HUES6 (cell line): ENCODE measurements at regions not wholly inside any gene's neighbourhood (a gene's known extent, or its start where the extent isn't known, plus 50 kb on each side); places are given as distances from the start of the nearest gene placed in this dataset.

ENCODE experiments used
- H3K27ac ChIP-seq: 2 replicates; pipeline ENCODE4 v1.7.0; 2013; ENCODE audit warnings: low read depth, mild to moderate bottlenecking, low read length, inconsistent platforms
- H3K27me3 ChIP-seq: 2 replicates; pipeline ENCODE4 v1.6.1; 2013; ENCODE audit warnings: low read length; ENCODE audit not compliant: control insufficient read depth, insufficient read depth
- H3K36me3 ChIP-seq: 2 replicates; pipeline ENCODE4 v1.6.1; 2013; ENCODE audit warnings: low read length; ENCODE audit not compliant: control insufficient read depth, insufficient read depth
- H3K4me1 ChIP-seq: 2 replicates; pipeline ENCODE4 v1.6.1; 2013; ENCODE audit warnings: low read length; ENCODE audit not compliant: control insufficient read depth, insufficient read depth
- H3K4me3 ChIP-seq: 2 replicates; pipeline ENCODE4 v1.5.1; 2013; ENCODE audit warnings: low read depth, low read length
- H3K9ac ChIP-seq: one replicate; pipeline ENCODE4 v1.6.1; 2013; ENCODE audit warnings: mild to moderate bottlenecking, low read length
- H3K9me3 ChIP-seq: 2 replicates; pipeline ENCODE4 v1.6.1; 2013; ENCODE audit warnings: low read depth, low read length; ENCODE audit not compliant: control insufficient read depth, insufficient read depth

- H3K4me1 ChIP-seq = peaks cover 25% of the 10 kb centered on the region
- H3K27ac ChIP-seq = no peak overlapping the region
- no peaks in the 10 kb centered on the region for H3K9me3 ChIP-seq
- H3K9ac ChIP-seq = no peak overlapping the region
- no peak overlapping the region for H3K4me3 ChIP-seq
- H3K27me3 ChIP-seq = no peaks in the 10 kb centered on the region
- H3K36me3 ChIP-seq = no peaks in the 10 kb centered on the region
Measured at GRCh38 chr22:49540084-49540912, 287.4 kb downstream of the BRD1 start.

GRCh38 chr22:49538006-49538405 lies 289.7 kb downstream of the BRD1 start:
- H3K4me1 ChIP-seq = peaks cover 31% of the 10 kb centered on the region
- no peak overlapping the region for H3K27ac ChIP-seq
- no peak overlapping the region for H3K4me3 ChIP-seq
- H3K9ac ChIP-seq = no peak overlapping the region
- H3K9me3 ChIP-seq = no peaks in the 10 kb centered on the region
- H3K27me3 ChIP-seq = no peaks in the 10 kb centered on the region
- no peaks in the 10 kb centered on the region for H3K36me3 ChIP-seq

DNA sequence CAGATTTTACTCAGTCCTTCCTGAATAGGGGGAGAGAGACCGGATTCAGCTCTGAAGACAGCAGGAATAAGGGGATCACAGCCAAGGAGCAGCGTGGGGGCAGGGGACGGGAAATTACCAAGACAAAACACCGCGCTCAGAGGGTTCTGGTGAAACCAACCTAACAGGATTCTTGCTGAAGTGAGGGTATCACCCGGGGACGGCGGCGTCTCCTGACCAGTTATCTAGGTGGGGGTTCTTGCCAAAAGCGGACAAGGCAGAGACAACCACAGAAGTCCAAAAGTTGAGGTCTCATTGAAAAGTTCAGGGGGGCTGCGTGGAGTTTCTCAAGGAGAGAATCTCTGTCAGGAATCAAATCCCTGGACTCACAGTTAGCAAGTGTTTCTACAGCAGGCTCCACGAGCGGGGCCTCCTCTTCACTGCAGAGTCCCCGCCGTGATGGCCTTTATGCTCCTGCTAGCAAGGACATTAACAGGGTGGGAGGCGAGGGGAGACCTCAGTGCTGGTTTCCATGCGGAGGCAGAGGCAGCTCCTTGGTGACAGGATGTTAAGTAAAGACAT lies 291.0 kb downstream of the BRD1 start:
- H3K27ac ChIP-seq = peak overlapping the region; percentile 95
- no peaks in the 10 kb centered on the region for H3K27me3 ChIP-seq
- H3K36me3 ChIP-seq = no peaks in the 10 kb centered on the region
- peaks cover 31% of the 10 kb centered on the region for H3K4me1 ChIP-seq
- H3K4me3 ChIP-seq = peak overlapping the region; percentile 44
- peak overlapping the region; percentile 62 for H3K9ac ChIP-seq
- H3K9me3 ChIP-seq = no peaks in the 10 kb centered on the region

- Histone ChIP-seq H3K9ac (no peak overlapping the region), H3K36me3 (no peaks in the 10 kb centered on the region), H3K9me3 (no peaks in the 10 kb centered on the region), H3K27me3 (no peaks in the 10 kb centered on the region), H3K4me3 (no peak overlapping the region), H3K27ac (peak overlapping the region; percentile 95; the same call in 1 of the 2 replicates), H3K4me1 (peaks cover 31% of the 10 kb centered on the region)
Measured at GRCh38 chr22:49535527-49536125, 292.0 kb downstream of the BRD1 start.

- no peak overlapping the region for H3K4me3 ChIP-seq
- peaks cover 31% of the 10 kb centered on the region for H3K4me1 ChIP-seq
- no peak overlapping the region for H3K9ac ChIP-seq
- H3K27ac ChIP-seq = peak overlapping the region; percentile 95; the same call in 1 of the 2 replicates
- no peaks in the 10 kb centered on the region for H3K36me3 ChIP-seq
- H3K9me3 ChIP-seq = no peaks in the 10 kb centered on the region
- no peaks in the 10 kb centered on the region for H3K27me3 ChIP-seq
Measured at GRCh38 chr22:49535126-49535525, 292.5 kb downstream of the BRD1 start.

- Histone ChIP-seq H3K27ac (no peak overlapping the region), H3K36me3 (no peaks in the 10 kb centered on the region), H3K27me3 (no peaks in the 10 kb centered on the region), H3K4me3 (no peak overlapping the region), H3K9me3 (no peaks in the 10 kb centered on the region), H3K4me1 (peaks cover 31% of the 10 kb centered on the region), H3K9ac (no peak overlapping the region)
Measured at GRCh38 chr22:49534386-49534785, 293.3 kb downstream of the BRD1 start.

DNA sequence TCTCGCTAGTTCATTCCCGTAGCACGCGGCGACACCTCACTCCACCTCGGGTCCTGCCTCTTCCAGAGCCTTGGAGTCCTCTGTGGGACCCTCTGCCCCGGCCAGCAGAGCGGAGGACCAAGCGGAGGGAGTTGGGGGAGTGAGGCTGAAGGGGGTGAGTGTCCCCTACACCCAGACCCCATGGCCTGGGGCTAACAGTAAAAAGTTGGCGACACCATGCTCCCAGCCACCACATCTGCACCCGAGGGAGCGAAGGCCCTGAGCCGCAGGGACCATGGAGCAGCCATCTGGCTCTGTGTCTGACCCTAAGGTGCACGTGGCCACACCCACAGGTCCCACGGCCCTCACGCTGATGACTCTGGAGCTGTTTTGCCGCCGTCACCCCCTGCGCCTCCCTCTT lies 293.8 kb downstream of the BRD1 start:
- peaks cover 31% of the 10 kb centered on the region for H3K4me1 ChIP-seq
- H3K9ac ChIP-seq = no peak overlapping the region
- no peaks in the 10 kb centered on the region for H3K27me3 ChIP-seq
- H3K27ac ChIP-seq = no peak overlapping the region
- no peaks in the 10 kb centered on the region for H3K36me3 ChIP-seq
- no peaks in the 10 kb centered on the region for H3K9me3 ChIP-seq
- H3K4me3 ChIP-seq = no peak overlapping the region

DNA sequence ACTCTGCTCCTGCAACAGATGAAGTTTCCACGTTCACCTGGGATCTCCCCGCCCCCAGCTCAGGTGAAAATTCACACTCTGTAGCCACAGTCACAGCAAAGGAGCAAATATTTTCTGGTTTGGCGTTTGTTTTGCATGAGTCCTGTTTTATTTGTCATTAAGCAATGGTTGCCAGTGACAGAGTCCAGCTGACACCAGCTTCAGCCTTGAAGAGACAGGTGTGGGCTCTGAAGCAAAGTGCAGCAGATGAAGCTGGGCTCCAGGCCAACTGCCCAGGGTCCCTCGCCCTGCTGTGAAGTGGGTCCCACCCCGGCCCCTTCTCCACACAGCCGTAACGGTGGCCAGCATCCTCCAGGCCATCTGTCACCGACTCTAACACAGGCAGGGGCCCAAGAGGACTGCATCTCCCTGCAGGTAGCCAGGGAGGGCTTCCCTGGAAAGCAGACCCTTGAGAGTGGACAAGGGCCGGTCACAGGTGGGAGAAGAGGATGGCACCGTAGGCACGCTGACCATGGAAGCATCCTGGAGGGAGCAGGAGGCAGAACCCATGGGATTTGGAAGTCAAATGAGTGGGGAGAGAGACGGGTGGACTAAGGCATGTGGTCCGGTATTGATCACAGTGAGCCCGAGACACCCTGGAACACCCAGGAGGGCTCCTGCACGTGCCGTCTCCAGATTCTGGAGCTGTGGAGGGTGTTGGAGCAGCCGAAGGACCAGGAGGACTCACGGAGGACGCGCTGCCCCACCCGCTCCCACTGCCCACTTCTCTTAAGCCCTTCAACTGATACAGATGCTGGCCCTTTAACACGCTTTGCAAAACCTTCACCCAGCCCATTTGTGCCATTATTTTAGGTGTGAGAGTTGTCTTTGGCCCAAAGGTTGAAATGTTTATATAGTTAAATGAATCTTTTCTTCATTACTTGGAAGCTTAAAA lies 294.5 kb downstream of the BRD1 start:
- Histone ChIP-seq H3K27me3 (no peaks in the 10 kb centered on the region), H3K9ac (no peak overlapping the region), H3K4me3 (no peak overlapping the region), H3K27ac (no peak overlapping the region), H3K4me1 (peaks cover 32% of the 10 kb centered on the region), H3K36me3 (no peaks in the 10 kb centered on the region), H3K9me3 (no peaks in the 10 kb centered on the region)

GRCh38 chr22:49531368-49531791 lies 296.3 kb downstream of the BRD1 start:
- H3K27ac ChIP-seq = no peak overlapping the region
- H3K4me3 ChIP-seq = no peak overlapping the region
- no peaks in the 10 kb centered on the region for H3K36me3 ChIP-seq
- no peaks in the 10 kb centered on the region for H3K27me3 ChIP-seq
- H3K4me1 ChIP-seq = peaks cover 24% of the 10 kb centered on the region
- H3K9me3 ChIP-seq = no peaks in the 10 kb centered on the region
- H3K9ac ChIP-seq = no peak overlapping the region

- Histone ChIP-seq H3K4me3 (no peak overlapping the region), H3K36me3 (no peaks in the 10 kb centered on the region), H3K27me3 (no peaks in the 10 kb centered on the region), H3K9ac (no peak overlapping the region), H3K27ac (no peak overlapping the region), H3K4me1 (peaks cover 18% of the 10 kb centered on the region), H3K9me3 (no peaks in the 10 kb centered on the region)
Measured at GRCh38 chr22:49530671-49531367, 296.9 kb downstream of the BRD1 start.
